ENCODE measurements at regions not wholly inside any gene's neighbourhood (a gene's known extent, or its start where the extent isn't known, plus 50 kb on each side); places are given as distances from the start of the nearest gene placed in this dataset.

- Histone ChIP-seq H3K27me3 (no peaks in the 10 kb centered on the region), H3K27ac (no peak overlapping the region), H3K79me2 (ENCODE audit: low read depth) (no peaks in the 10 kb centered on the region), H3K4me3 (no peak overlapping the region), H3K4me1 (no peaks in the 10 kb centered on the region), H3K9me3 (ENCODE audit: low read depth) (no peaks in the 10 kb centered on the region), H2AFZ (replicated peaks) (no peak overlapping the region), H4K20me1 (ENCODE audit: low read depth) (no peaks in the 10 kb centered on the region), H3K9ac (no peak overlapping the region), H3F3A (ENCODE audit: low read depth) (no peaks in the 10 kb centered on the region), H3K36me3 (no peaks in the 10 kb centered on the region), H3K4me2 (no peak overlapping the region)
- DNase-seq (ENCODE audit: low spot score): no peak
- no peak overlapping the region for H3K4me3 Mint-ChIP-seq
- TF ChIP-seq CTCF (IDR thresholded peaks at IDR 0.05): no peak
- no peak for TF ChIP-seq EZH2phosphoT487 (IDR thresholded peaks at IDR 0.05)
- no peak for TF ChIP-seq EZH2 (IDR thresholded peaks at IDR 0.05)
- H3K36me3 Mint-ChIP-seq: no peaks in the 10 kb centered on the region
- H3K27me3 Mint-ChIP-seq (ENCODE audit: insufficient read depth, low read depth): peaks cover 11% of the 10 kb centered on the region
- no peak overlapping the region for H3K27ac Mint-ChIP-seq
- peaks cover 7% of the 10 kb centered on the region for H3K4me1 Mint-ChIP-seq
- H3K9me3 Mint-ChIP-seq: peaks cover 3% of the 10 kb centered on the region
Observed at GRCh38 chr2:239809391-239809790, 215.8 kb downstream of the NDUFA10 start.

GRCh38 chr2:239807568-239807967, 217.6 kb downstream of the NDUFA10 start:
- Mint-ChIP-seq H3K9me3 (peaks cover 3% of the 10 kb centered on the region), H3K27me3 (ENCODE audit: insufficient read depth, low read depth) (peaks cover 13% of the 10 kb centered on the region), H3K27ac (no peak overlapping the region), H3K4me3 (no peak overlapping the region), H3K36me3 (no peaks in the 10 kb centered on the region), H3K4me1 (peaks cover 10% of the 10 kb centered on the region)
- no peak overlapping the region for H3K9ac ChIP-seq
- H3F3A ChIP-seq (ENCODE audit: low read depth): no peaks in the 10 kb centered on the region
- H3K27me3 ChIP-seq: no peaks in the 10 kb centered on the region
- no peaks in the 10 kb centered on the region for H3K36me3 ChIP-seq
- H3K27ac ChIP-seq: no peak overlapping the region
- no peaks in the 10 kb centered on the region for H4K20me1 ChIP-seq (ENCODE audit: low read depth)
- no peak overlapping the region for H3K4me2 ChIP-seq
- no peak for DNase-seq (ENCODE audit: low spot score)
- no peak overlapping the region for H3K4me3 ChIP-seq
- no peaks in the 10 kb centered on the region for H3K79me2 ChIP-seq (ENCODE audit: low read depth)
- TF ChIP-seq EZH2 (IDR thresholded peaks at IDR 0.05) (no peak), CTCF (IDR thresholded peaks at IDR 0.05) (no peak)
- H3K4me1 ChIP-seq: peaks cover 10% of the 10 kb centered on the region
- H2AFZ ChIP-seq (replicated peaks): no peak overlapping the region
- H3K9me3 ChIP-seq (ENCODE audit: low read depth): no peaks in the 10 kb centered on the region

GRCh38 chr2:239806758-239807434, 218.2 kb downstream of the NDUFA10 start:
- H3K27ac ChIP-seq: no peak overlapping the region
- Mint-ChIP-seq H3K4me3 (no peak overlapping the region), H3K27me3 (ENCODE audit: insufficient read depth, low read depth) (peaks cover 16% of the 10 kb centered on the region), H3K27ac (no peak overlapping the region), H3K9me3 (peaks cover 3% of the 10 kb centered on the region), H3K36me3 (no peaks in the 10 kb centered on the region), H3K4me1 (peaks cover 15% of the 10 kb centered on the region)
- no peaks in the 10 kb centered on the region for H4K20me1 ChIP-seq (ENCODE audit: low read depth)
- H3K9me3 ChIP-seq (ENCODE audit: low read depth): no peaks in the 10 kb centered on the region
- H3K27me3 ChIP-seq: no peaks in the 10 kb centered on the region
- no peak overlapping the region for H3K9ac ChIP-seq
- no peaks in the 10 kb centered on the region for H3K79me2 ChIP-seq (ENCODE audit: low read depth)
- no peak overlapping the region for H2AFZ ChIP-seq (replicated peaks)
- H3K36me3 ChIP-seq: no peaks in the 10 kb centered on the region
- H3K4me3 ChIP-seq: no peak overlapping the region
- peaks cover 10% of the 10 kb centered on the region for H3K4me1 ChIP-seq
- TF ChIP-seq CTCF (IDR thresholded peaks at IDR 0.05): no peak
- TF ChIP-seq EZH2 (IDR thresholded peaks at IDR 0.05): no peak
- no peak for TF ChIP-seq EZH2phosphoT487 (IDR thresholded peaks at IDR 0.05)
- no peaks in the 10 kb centered on the region for H3F3A ChIP-seq (ENCODE audit: low read depth)
- no peak overlapping the region for H3K4me2 ChIP-seq
- no peak for DNase-seq (ENCODE audit: low spot score)

Data from neural progenitor cell (in vitro differentiated cells).